DMS53 treated with DMSO at 0.1 percent for 48 hours (cell line): ENCODE measurements at regions not wholly inside any gene's neighbourhood (a gene's known extent, or its start where the extent isn't known, plus 50 kb on each side); places are given as distances from the start of the nearest gene placed in this dataset.
A peak's percentile ranks its signal among the peaks of the same experiment; 100 is the strongest.

Source experiments
- DNase-seq: peaks from one replicate; lab custom pipeline; 2025; ENCODE audit not compliant: unreplicated experiment; lab: John Stamatoyannopoulos, UW

GRCh38 chr18:76647322-76647721 lies 152.3 kb upstream of the ZNF516 start:
- DNase-seq, result no peak

- DNase-seq, result no peak
These were observed 149.5 kb upstream of the ZNF516 start for GRCh38 chr18:76644580-76644979.

- no peak for DNase-seq
These were observed 149.0 kb upstream of the ZNF516 start for GRCh38 chr18:76643996-76644395.

GRCh38 chr18:76643199-76643598 lies 148.2 kb upstream of the ZNF516 start:
- no peak for DNase-seq

GRCh38 chr18:76640438-76640837 lies 145.4 kb upstream of the ZNF516 start:
- no peak for DNase-seq

- DNase-seq, result no peak
These were observed 139.5 kb upstream of the ZNF516 start for GRCh38 chr18:76634564-76634963.

- no peak for DNase-seq
These were observed 138.7 kb upstream of the ZNF516 start for GRCh38 chr18:76633588-76634269.

GRCh38 chr18:76627444-76627843 lies 132.4 kb upstream of the ZNF516 start:
- DNase-seq, result no peak

- no peak for DNase-seq
These were observed 131.9 kb upstream of the ZNF516 start for GRCh38 chr18:76626991-76627390.

GRCh38 chr18:76622651-76623050 lies 127.6 kb upstream of the ZNF516 start:
- DNase-seq, result no peak

GRCh38 chr18:76621782-76622495 lies 126.9 kb upstream of the ZNF516 start:
- DNase-seq, result peak; percentile 50

- DNase-seq, result peak; percentile 70
These were observed 126.2 kb upstream of the ZNF516 start for GRCh38 chr18:76621226-76621625.

GRCh38 chr18:76620321-76621170 lies 125.5 kb upstream of the ZNF516 start:
- DNase-seq, result peak; percentile 64

GRCh38 chr18:76619621-76620315 lies 124.7 kb upstream of the ZNF516 start:
- peak; percentile 86 for DNase-seq

- peak; percentile 86 for DNase-seq
These were observed 124.2 kb upstream of the ZNF516 start for GRCh38 chr18:76619261-76619620.

GRCh38 chr18:76618721-76619120 lies 123.7 kb upstream of the ZNF516 start:
- DNase-seq, result no peak

GRCh38 chr18:76616373-76616772 lies 121.3 kb upstream of the ZNF516 start:
- DNase-seq, result no peak

GRCh38 chr18:76615065-76615733 lies 120.2 kb upstream of the ZNF516 start:
- no peak for DNase-seq

- no peak for DNase-seq
These were observed 118.7 kb upstream of the ZNF516 start for GRCh38 chr18:76613755-76614120.

GRCh38 chr18:76613053-76613754 lies 118.2 kb upstream of the ZNF516 start:
- DNase-seq, result no peak
